ENCODE measurements at regions not wholly inside any gene's neighbourhood (a gene's known extent, or its start where the extent isn't known, plus 50 kb on each side); places are given as distances from the start of the nearest gene placed in this dataset.

- no peak overlapping the region for H3K4me3 Mint-ChIP-seq
- H3K4me1 ChIP-seq (ENCODE audit: control insufficient read depth in 1 of 2, insufficient read depth in 2 of 2, low read length in 2 of 2): no peaks in the 10 kb centered on the region
- no peaks in the 10 kb centered on the region for H3K9me3 ChIP-seq (replicated peaks in 1 of 2; ENCODE audit: control insufficient read depth in 1 of 2, insufficient read depth in 1 of 2, low read length in 2 of 2)
- no peak overlapping the region for H2AFZ ChIP-seq (ENCODE audit: insufficient read depth, low read depth, low read length, poor library complexity, severe bottlenecking)
- H3K36me3 Mint-ChIP-seq: no peaks in the 10 kb centered on the region
- intact Hi-C loops (cut with micrococcal nuclease): no loop called here
- no peak for DNase-seq
- H3K27ac Mint-ChIP-seq: no peak overlapping the region
- H3K9ac ChIP-seq (ENCODE audit: insufficient read depth, low read length, poor library complexity, severe bottlenecking): no peak overlapping the region
- H4K20me1 ChIP-seq (ENCODE audit: insufficient read depth, low read length): no peaks in the 10 kb centered on the region
- WGBS (ENCODE audit: insufficient coverage): 40% methylated on average over 1 of the region's 1 CpG
- no peak overlapping the region for H3K4me2 ChIP-seq (replicated peaks; ENCODE audit: extremely low read depth, low read length, poor library complexity, severe bottlenecking)
- TF ChIP-seq CTCF (IDR thresholded peaks at IDR 0.05): no peak
- H3K36me3 ChIP-seq (replicated peaks in 1 of 2; ENCODE audit: control insufficient read depth in 1 of 2, insufficient read depth in 2 of 2, low read length in 2 of 2): no peaks in the 10 kb centered on the region
- no peaks in the 10 kb centered on the region for H3K27me3 ChIP-seq (ENCODE audit: control insufficient read depth in 2 of 2, insufficient read depth in 2 of 2, low read length in 2 of 2)
- no peaks in the 10 kb centered on the region for H3K4me1 Mint-ChIP-seq
- H3K27ac ChIP-seq (ENCODE audit: low read depth in 1 of 2, low read length in 2 of 2): no peak overlapping the region
- peaks cover 0 to 4% (median 0%) of the 10 kb centered on the region in 7 donors for H3K9me3 Mint-ChIP-seq
- no peak overlapping the region for H3K4me3 ChIP-seq (replicated peaks in 1 of 3; ENCODE audit: low read depth in 2 of 3, low read length in 3 of 3)
- no peaks in the 10 kb centered on the region for H3K79me2 ChIP-seq (ENCODE audit: insufficient read depth, low read length)
- H3K27me3 Mint-ChIP-seq (ENCODE audit: low read depth in 3 of 3): peaks cover 0 to 3% (median 1%) of the 10 kb centered on the region in 3 donors
These were observed 486.4 kb downstream of the HINT1 start for GRCh38 chr5:130678637-130679036.

GRCh38 chr5:130666462-130666861, 498.6 kb downstream of the HINT1 start:
- H3K4me3 Mint-ChIP-seq: no peak overlapping the region
- intact Hi-C loops (cut with micrococcal nuclease): no loop called here
- Histone ChIP-seq H3K27me3 (ENCODE audit: control insufficient read depth in 2 of 2, insufficient read depth in 2 of 2, low read length in 2 of 2) (no peaks in the 10 kb centered on the region), H3K4me1 (ENCODE audit: control insufficient read depth in 1 of 2, insufficient read depth in 2 of 2, low read length in 2 of 2) (no peaks in the 10 kb centered on the region), H4K20me1 (ENCODE audit: insufficient read depth, low read length) (no peaks in the 10 kb centered on the region), H3K27ac (ENCODE audit: low read depth in 1 of 2, low read length in 2 of 2) (no peak overlapping the region), H3K9me3 (replicated peaks in 1 of 2; ENCODE audit: control insufficient read depth in 1 of 2, insufficient read depth in 1 of 2, low read length in 2 of 2) (no peaks in the 10 kb centered on the region), H3K9ac (ENCODE audit: insufficient read depth, low read length, poor library complexity, severe bottlenecking) (no peak overlapping the region), H3K4me2 (replicated peaks; ENCODE audit: extremely low read depth, low read length, poor library complexity, severe bottlenecking) (no peak overlapping the region), H3K4me3 (replicated peaks in 1 of 3; ENCODE audit: low read depth in 2 of 3, low read length in 3 of 3) (no peak overlapping the region), H3K36me3 (replicated peaks in 1 of 2; ENCODE audit: control insufficient read depth in 1 of 2, insufficient read depth in 2 of 2, low read length in 2 of 2) (no peaks in the 10 kb centered on the region), H2AFZ (ENCODE audit: insufficient read depth, low read depth, low read length, poor library complexity, severe bottlenecking) (no peak overlapping the region), H3K79me2 (ENCODE audit: insufficient read depth, low read length) (no peaks in the 10 kb centered on the region)
- H3K9me3 Mint-ChIP-seq: peaks cover 0 to 6% (median 0%) of the 10 kb centered on the region in 7 donors
- 100% methylated on average over 1 of the region's 3 CpGs for WGBS (ENCODE audit: insufficient coverage)
- no peaks in the 10 kb centered on the region for H3K36me3 Mint-ChIP-seq
- no peak for DNase-seq
- H3K27ac Mint-ChIP-seq: no peak overlapping the region
- H3K27me3 Mint-ChIP-seq (ENCODE audit: low read depth in 3 of 3): no peaks in the 10 kb centered on the region
- H3K4me1 Mint-ChIP-seq: no peaks in the 10 kb centered on the region
- no peak for TF ChIP-seq CTCF (IDR thresholded peaks at IDR 0.05)
